HepG2 (cell line): ENCODE measurements at regions not wholly inside any gene's neighbourhood (a gene's known extent, or its start where the extent isn't known, plus 50 kb on each side); places are given as distances from the start of the nearest gene placed in this dataset.

Experiments used
- ATAC-seq: fragments of 200-7000 bp; cut with Tn5 transposase; 3 replicates; pipeline ENCODE4 v1.9.1; 2020; ENCODE audit warnings: mild to moderate bottlenecking, moderate library complexity
- BruUV-seq: library from RNA; stranded (reverse); fragments of 400-500 nt; replicated peaks from 2 replicates; lab custom pipeline; 2021; lab: Mats Ljungman, UMichigan
- CTCF ChIA-PET: fragments of 300-600 bp; formaldehyde crosslinking; extraction: SDS; loops from one replicate; lab custom pipeline; 2021; ENCODE audit warnings: low total read pairs, inconsistent platforms, low intra/inter-chr PET ratio; lab: Yijun Ruan, JAX
- POLR2A ChIA-PET: fragments of 350-600 bp; sonication (Branson Sonifier 250); formaldehyde crosslinking; loops from one replicate; lab custom pipeline; 2020; ENCODE audit warnings: antibody characterized with exemption, inconsistent platforms; lab: Yijun Ruan, JAX
- DNase-seq: peaks from one replicate; pipeline ENCODE4 v3.0.0-alpha.2; 2015; ENCODE audit warnings: low spot score
- FAIRE-seq: peaks from 3 replicates; lab custom pipeline; 2011; peaks lifted over from hg19 to GRCh38; lab: Jason Lieb, UNC
- H2AFZ ChIP-seq: one replicate; pipeline ENCODE4 v1.6.1; 2011; ENCODE audit warnings: low read length, inconsistent platforms
- H3K27ac ChIP-seq: fragments of 300-600 bp; 3 replicates; pipeline ENCODE4 v1.8.0; 2011; ENCODE audit warnings: mixed run types, mild to moderate bottlenecking, mixed read lengths, low read length, inconsistent platforms; ENCODE audit not compliant: insufficient read depth; ENCODE audit errors: extremely low read length
- H3K27me3 ChIP-seq, 2 experiments: fragments of 200-600 bp in 1 of 2; 2 replicates in 1 of 2; 3 replicates in 1 of 2; pipeline versions ENCODE4 v1.6.0 to v1.8.0; 2011; ENCODE audit warnings: low read length in 2 of 2, mild to moderate bottlenecking in 2 of 2, moderate library complexity in 2 of 2, inconsistent platforms in 1 of 2; ENCODE audit not compliant: insufficient read depth in 2 of 2, control insufficient read depth in 1 of 2
- H3K36me3 ChIP-seq, 2 experiments: fragments of 200-600 bp in 1 of 2; replicated peaks in 1 of 2; 2 replicates in 1 of 2; 3 replicates in 1 of 2; pipeline versions ENCODE4 v1.5.1 to v1.8.0; 2011; ENCODE audit warnings: low read length in 2 of 2, inconsistent platforms in 1 of 2; ENCODE audit not compliant: insufficient read depth in 2 of 2, control insufficient read depth in 1 of 2
- H3K4me1 ChIP-seq: 2 replicates; pipeline ENCODE4 v1.5.1; 2012; ENCODE audit warnings: low read length, inconsistent platforms; ENCODE audit not compliant: insufficient read depth
- H3K4me2 ChIP-seq: 2 replicates; pipeline ENCODE4 v1.6.0; 2011; ENCODE audit warnings: low read depth, low read length, inconsistent platforms
- H3K4me3 ChIP-seq, 3 experiments: fragments of 200-600 bp in 1 of 3; sonication (generic), shearing (Covaris generic) in 1 of 3; replicated peaks in 1 of 3; 2 replicates each; pipeline ENCODE4 v1.5.1; 2011 to 2016; ENCODE audit warnings: low read length in 3 of 3, inconsistent platforms in 2 of 3, low read depth in 2 of 3, mild to moderate bottlenecking in 2 of 3, control low read depth in 1 of 3, mixed read lengths in 1 of 3; ENCODE audit not compliant: insufficient read depth in 1 of 3
- H3K79me2 ChIP-seq: one replicate; pipeline ENCODE4 v1.6.1; 2011; ENCODE audit warnings: low read length, inconsistent platforms; ENCODE audit not compliant: insufficient read depth
- H3K9ac ChIP-seq: 2 replicates; pipeline ENCODE4 v1.6.0; 2011; ENCODE audit warnings: mild to moderate bottlenecking, low read depth, low read length, inconsistent platforms; ENCODE audit not compliant: insufficient read depth
- H3K9me3 ChIP-seq: 2 replicates; pipeline ENCODE4 v1.5.1; 2012; ENCODE audit warnings: mild to moderate bottlenecking, low read length
- H4K20me1 ChIP-seq: 2 replicates; pipeline ENCODE4 v1.6.0; 2011; ENCODE audit warnings: inconsistent platforms, mild to moderate bottlenecking, low read length, moderate library complexity; ENCODE audit not compliant: insufficient read depth
- MAFF ChIP-seq: IDR thresholded peaks from 2 replicates; pipeline ENCODE4 v1.6.1; 2011; ENCODE audit warnings: low read depth, low read length, improper control_type of control experiment
- MAFK ChIP-seq, 2 experiments: IDR thresholded peaks in 1 of 2; conservative IDR thresholded peaks in 1 of 2; 2 replicates each; pipeline ENCODE4 v1.6.1; 2011; ENCODE audit warnings: improper control_type of control experiment in 2 of 2, low read length in 2 of 2
- MEIS2 ChIP-seq: sonication (generic); formaldehyde crosslinking; IDR thresholded peaks from 2 replicates; pipeline ENCODE4 v1.9.0; 2021; ENCODE audit warnings: mild to moderate bottlenecking, missing genetic modification reagents
- SOX6 ChIP-seq, 2 experiments: fragments of 450-650 bp in 1 of 2; sonication (generic) in 1 of 2; formaldehyde crosslinking in 1 of 2; IDR thresholded peaks; 2 replicates each; pipeline versions ENCODE4 v1.4.0 to v1.6.1; 2017 to 2020; ENCODE audit warnings: antibody characterized with exemption in 1 of 2, mild to moderate bottlenecking in 1 of 2, missing genetic modification reagents in 1 of 2
- ZNF615 ChIP-seq: sonication (generic); formaldehyde crosslinking; IDR thresholded peaks from 2 replicates; pipeline ENCODE4 v1.5.0; 2020; ENCODE audit warnings: mild to moderate bottlenecking, missing genetic modification reagents, borderline replicate concordance
- ZNF839 ChIP-seq: sonication (generic); formaldehyde crosslinking; IDR thresholded peaks from 2 replicates; pipeline ENCODE4 v1.4.0; 2020; ENCODE audit warnings: missing genetic modification reagents, mild to moderate bottlenecking, borderline replicate concordance
- WGBS: methylation state at CpG from one replicate; pipeline ENCODE4 v1.1.6; 2017; ENCODE audit warnings: low lambda C conversion rate; 5-methylcytosine and 5-hydroxymethylcytosine counted together
- in situ Hi-C: cut with HindIII; loops from 2 replicates; pipeline ENCODE4 v1.10.0; 2017; ENCODE audit warnings: low pct_unique_long_range_greater_than_20kb; ENCODE audit not compliant: extremely low pct_ligation_motif_present
- intact Hi-C: fragments of 100-400 bp; cut with micrococcal nuclease; formaldehyde crosslinking; loops from one replicate; pipeline ENCODE4 v1.10.0; 2022; ENCODE audit not compliant: unreplicated experiment
- TF ChIP-seq, protein P1 (sequence below): IDR thresholded peaks from 2 replicates; pipeline ENCODE4 v1.6.1; 2016; ENCODE audit warnings: low read depth, control low read depth

DNA sequence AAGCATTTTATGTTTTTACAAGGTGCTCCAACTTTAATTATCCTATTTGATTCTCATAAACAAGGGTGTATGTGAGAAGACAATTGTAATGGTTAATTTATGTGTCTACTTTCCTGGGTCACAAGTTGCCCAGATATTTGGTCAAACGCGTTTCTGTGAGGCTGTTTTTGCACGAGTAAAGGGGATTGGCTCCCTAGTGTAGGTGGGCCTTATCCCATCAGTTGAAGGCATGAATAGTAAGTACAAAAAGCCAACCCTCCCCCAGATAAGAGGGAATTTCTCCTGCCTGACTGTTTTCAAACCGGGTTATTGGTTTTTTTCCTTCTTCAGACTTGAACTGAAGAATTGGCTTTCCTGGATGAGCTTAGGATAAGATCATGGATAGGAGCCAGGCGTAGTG is 224.0 kb upstream of the NCKAP5 start (continued):
- TF ChIP-seq SOX6 (IDR thresholded peaks at IDR 0.05) (no peak), SOX6 (CRISPR knock-in tag; IDR thresholded peaks at IDR 0.05) (no peak)

DNA sequence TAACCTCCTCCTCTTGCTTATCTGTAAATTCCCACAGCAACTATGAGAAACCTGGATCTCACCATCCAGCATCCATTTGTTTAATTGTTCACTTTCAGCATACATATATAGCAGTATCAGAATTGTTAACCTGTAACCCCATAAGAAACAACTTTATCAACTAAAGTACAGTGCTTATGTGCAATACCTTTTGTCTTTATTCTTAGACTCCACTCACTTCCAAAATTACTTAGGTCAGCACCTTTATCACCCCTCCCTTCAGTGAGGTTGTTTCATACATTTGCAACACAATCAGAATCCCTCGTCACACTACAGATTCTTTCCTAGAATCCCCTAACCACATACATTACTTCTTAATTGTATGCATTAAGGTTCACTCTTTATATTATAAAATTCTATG is 225.9 kb upstream of the NCKAP5 start:
- H3K27ac ChIP-seq, result no peak overlapping the region
- FAIRE-seq, result no peak
- WGBS, result 26% methylated on average over 1 of the region's 1 CpG
- H3K36me3 ChIP-seq, result no peaks in the 10 kb centered on the region
- ChIA-PET CTCF (no interaction called here), POLR2A (no interaction called here)
- no peak for DNase-seq
- no peak for ATAC-seq
- H3K9me3 ChIP-seq, result 0 out of 2 replicates have a peak, but pooled peaks cover 6% of the 10 kb centered on the region
- no peaks in the 10 kb centered on the region for H3K79me2 ChIP-seq
- no peaks in the 10 kb centered on the region for H4K20me1 ChIP-seq
- no peak overlapping the region for H3K4me3 ChIP-seq
- intact Hi-C loops (no loop called here), in situ Hi-C loops (no loop called here)
- no TSS peak for BruUV-seq
- no peak overlapping the region for H2AFZ ChIP-seq
- no peak overlapping the region for H3K4me2 ChIP-seq
- peaks cover 0 to 4% of the 10 kb centered on the region in 2 experiments; a peak in 1 of 5 replicates for H3K27me3 ChIP-seq
- H3K9ac ChIP-seq, result no peak overlapping the region
- TF ChIP-seq ZNF615, result 0 out of 2 replicates have a peak, but pooled peaks have one; percentile 36
- peak; percentile 79 to 88 for TF ChIP-seq MAFK (conservative IDR thresholded peaks at IDR 0.05 in 1 of 2, IDR thresholded peaks at IDR 0.05 in 1 of 2; ENCODE audit: low read length in 2 of 2)
- TF ChIP-seq MEIS2 (CRISPR knock-in tag), result no peak
- TF ChIP-seq MAFF, result peak; percentile 76
- TF ChIP-seq ZNF839, result no peak
- TF ChIP-seq, protein P1, sequence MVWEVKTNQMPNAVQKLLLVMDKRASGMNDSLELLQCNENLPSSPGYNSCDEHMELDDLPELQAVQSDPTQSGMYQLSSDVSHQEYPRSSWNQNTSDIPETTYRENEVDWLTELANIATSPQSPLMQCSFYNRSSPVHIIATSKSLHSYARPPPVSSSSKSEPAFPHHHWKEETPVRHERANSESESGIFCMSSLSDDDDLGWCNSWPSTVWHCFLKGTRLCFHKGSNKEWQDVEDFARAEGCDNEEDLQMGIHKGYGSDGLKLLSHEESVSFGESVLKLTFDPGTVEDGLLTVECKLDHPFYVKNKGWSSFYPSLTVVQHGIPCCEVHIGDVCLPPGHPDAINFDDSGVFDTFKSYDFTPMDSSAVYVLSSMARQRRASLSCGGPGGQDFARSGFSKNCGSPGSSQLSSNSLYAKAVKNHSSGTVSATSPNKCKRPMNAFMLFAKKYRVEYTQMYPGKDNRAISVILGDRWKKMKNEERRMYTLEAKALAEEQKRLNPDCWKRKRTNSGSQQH (CRISPR knock-in tag), result no peak
- TF ChIP-seq, all 625 proteins: peak for 3
- peaks cover 6% of the 10 kb centered on the region for H3K4me1 ChIP-seq
